Lung (tissue), 11 donors: ENCODE measurements at regions not wholly inside any gene's neighbourhood (a gene's known extent, or its start where the extent isn't known, plus 50 kb on each side); places are given as distances from the start of the nearest gene placed in this dataset.

Experiments
- ATAC-seq: fragments of 200-7000 bp; cut with Tn5 transposase; one replicate; pipeline ENCODE4 v1.9.1; 2020; ENCODE audit warnings: moderate number of reproducible peaks; ENCODE audit not compliant: insufficient read depth, low FRiP score
- DNase-seq, 3 donors: peaks; one replicate each; pipeline ENCODE4 v3.0.0-alpha.2; 2013 to 2017
- H3K27ac ChIP-seq, 2 donors: one replicate each; pipeline ENCODE4 v1.5.1; 2013; ENCODE audit warnings: mild to moderate bottlenecking in 2 of 2, moderate library complexity in 2 of 2, control low read depth in 1 of 2, inconsistent platforms in 1 of 2, low read depth in 1 of 2, low read length in 1 of 2
- H3K27me3 ChIP-seq, 3 donors: one replicate each; pipeline ENCODE4 v1.5.1; 2013; ENCODE audit warnings: low read length in 2 of 3; ENCODE audit not compliant: control insufficient read depth in 3 of 3, insufficient read depth in 3 of 3
- H3K36me3 ChIP-seq, 4 donors: one replicate each; pipeline ENCODE4 v1.5.1; 2013; ENCODE audit warnings: low read length in 4 of 4, mild to moderate bottlenecking in 1 of 4, moderate library complexity in 1 of 4; ENCODE audit not compliant: control insufficient read depth in 4 of 4, insufficient read depth in 4 of 4
- H3K4me1 ChIP-seq, 5 donors: one replicate each; pipeline ENCODE4 v1.5.1; 2013; ENCODE audit warnings: low read length in 5 of 5, mild to moderate bottlenecking in 2 of 5, moderate library complexity in 1 of 5; ENCODE audit not compliant: control insufficient read depth in 5 of 5, insufficient read depth in 5 of 5
- H3K4me3 ChIP-seq: one replicate; pipeline ENCODE4 v1.5.1; 2013; ENCODE audit warnings: mild to moderate bottlenecking, control low read depth, moderate library complexity
- H3K9ac ChIP-seq, 2 donors: one replicate each; pipeline ENCODE4 v1.5.1; 2013; ENCODE audit warnings: low read length in 2 of 2, control low read depth in 1 of 2; ENCODE audit not compliant: insufficient read depth in 1 of 2
- H3K9me3 ChIP-seq, 4 donors: one replicate each; pipeline ENCODE4 v1.5.1; 2013; ENCODE audit warnings: low read length in 3 of 4, mild to moderate bottlenecking in 1 of 4, moderate library complexity in 1 of 4; ENCODE audit not compliant: control insufficient read depth in 4 of 4, insufficient read depth in 3 of 4
- WGBS, 2 donors: extraction: QIAGEN DNeasy Blood & Tissue Kit; methylation state at CpG; one replicate each; pipeline ENCODE4 v1.1.7; 2013; 5-methylcytosine and 5-hydroxymethylcytosine counted together
- TF ChIP-seq, protein P1 (sequence below): IDR thresholded peaks from 2 replicates; pipeline ENCODE4 v1.5.1; 2012; ENCODE audit warnings: mild to moderate bottlenecking; ENCODE audit errors: control extremely low read depth, extremely low read depth
- donor health status: control.
- donor health status: control.
- donor health status: Bipolar disorder and iron deficiency.
- donor health status: healthy.
- donor health status: DM: yes; HTN: yes; CAD: no.

DNA sequence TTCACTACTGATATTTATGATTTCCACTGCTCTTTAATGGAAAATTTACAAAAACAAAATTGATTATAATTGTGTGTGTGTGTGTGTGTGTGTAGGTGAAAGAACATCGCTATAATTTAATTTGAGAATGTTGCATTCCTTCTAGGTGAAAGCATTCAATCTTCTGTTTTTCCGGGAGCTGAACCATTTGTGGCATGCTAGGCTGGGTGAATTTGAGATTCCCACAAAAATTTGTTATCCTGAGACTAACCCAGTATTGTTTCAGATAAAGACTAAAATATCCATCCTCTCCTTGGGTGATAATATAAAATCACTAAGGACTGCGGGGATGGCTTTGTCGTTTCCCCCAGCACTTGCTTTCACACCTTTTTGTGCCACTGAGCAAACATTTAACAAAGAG lies 911.2 kb upstream of the PIK3C3 start:
- no peaks in the 10 kb centered on the region for H3K36me3 ChIP-seq
- TF ChIP-seq, protein P1, sequence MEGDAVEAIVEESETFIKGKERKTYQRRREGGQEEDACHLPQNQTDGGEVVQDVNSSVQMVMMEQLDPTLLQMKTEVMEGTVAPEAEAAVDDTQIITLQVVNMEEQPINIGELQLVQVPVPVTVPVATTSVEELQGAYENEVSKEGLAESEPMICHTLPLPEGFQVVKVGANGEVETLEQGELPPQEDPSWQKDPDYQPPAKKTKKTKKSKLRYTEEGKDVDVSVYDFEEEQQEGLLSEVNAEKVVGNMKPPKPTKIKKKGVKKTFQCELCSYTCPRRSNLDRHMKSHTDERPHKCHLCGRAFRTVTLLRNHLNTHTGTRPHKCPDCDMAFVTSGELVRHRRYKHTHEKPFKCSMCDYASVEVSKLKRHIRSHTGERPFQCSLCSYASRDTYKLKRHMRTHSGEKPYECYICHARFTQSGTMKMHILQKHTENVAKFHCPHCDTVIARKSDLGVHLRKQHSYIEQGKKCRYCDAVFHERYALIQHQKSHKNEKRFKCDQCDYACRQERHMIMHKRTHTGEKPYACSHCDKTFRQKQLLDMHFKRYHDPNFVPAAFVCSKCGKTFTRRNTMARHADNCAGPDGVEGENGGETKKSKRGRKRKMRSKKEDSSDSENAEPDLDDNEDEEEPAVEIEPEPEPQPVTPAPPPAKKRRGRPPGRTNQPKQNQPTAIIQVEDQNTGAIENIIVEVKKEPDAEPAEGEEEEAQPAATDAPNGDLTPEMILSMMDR, result no peak
- H3K4me3 ChIP-seq, result no peak overlapping the region
- H3K9ac ChIP-seq, result no peak overlapping the region
- DNase-seq (no peak), ATAC-seq (no peak)
- H3K27me3 ChIP-seq, result no peaks in the 10 kb centered on the region
- H3K9me3 ChIP-seq, result no peaks in the 10 kb centered on the region
- WGBS, 2 donors, result 80 to 86% methylated on average over 4 of the region's 4 CpGs
- no peak overlapping the region for H3K27ac ChIP-seq
- no peaks in the 10 kb centered on the region for H3K4me1 ChIP-seq

- DNase-seq (no peak), ATAC-seq (no peak)
- Histone ChIP-seq H3K9ac (no peak overlapping the region), H3K27ac (no peak overlapping the region), H3K36me3 (no peaks in the 10 kb centered on the region), H3K4me1 (peaks cover 0 to under 1% (median 0%) of the 10 kb centered on the region in 5 donors), H3K9me3 (no peaks in the 10 kb centered on the region), H3K4me3 (no peak overlapping the region), H3K27me3 (no peaks in the 10 kb centered on the region)
- TF ChIP-seq, protein P1, result no peak
Measured at GRCh38 chr18:41042866-41043265, 912.2 kb upstream of the PIK3C3 start.

- Histone ChIP-seq H3K9me3 (no peaks in the 10 kb centered on the region), H3K27ac (no peak overlapping the region), H3K36me3 (no peaks in the 10 kb centered on the region), H3K4me3 (no peak overlapping the region), H3K9ac (no peak overlapping the region), H3K4me1 (peaks cover 0 to 4% (median 0%) of the 10 kb centered on the region in 5 donors), H3K27me3 (no peaks in the 10 kb centered on the region)
- WGBS, 2 donors, result 84 to 86% methylated on average over 1 of the region's 1 CpG
- TF ChIP-seq, protein P1, result no peak
- ATAC-seq (no peak), DNase-seq (peak in 2 of 3 donors; percentile 11 to 17)
Measured at GRCh38 chr18:41038071-41038470, 917.0 kb upstream of the PIK3C3 start.

DNA sequence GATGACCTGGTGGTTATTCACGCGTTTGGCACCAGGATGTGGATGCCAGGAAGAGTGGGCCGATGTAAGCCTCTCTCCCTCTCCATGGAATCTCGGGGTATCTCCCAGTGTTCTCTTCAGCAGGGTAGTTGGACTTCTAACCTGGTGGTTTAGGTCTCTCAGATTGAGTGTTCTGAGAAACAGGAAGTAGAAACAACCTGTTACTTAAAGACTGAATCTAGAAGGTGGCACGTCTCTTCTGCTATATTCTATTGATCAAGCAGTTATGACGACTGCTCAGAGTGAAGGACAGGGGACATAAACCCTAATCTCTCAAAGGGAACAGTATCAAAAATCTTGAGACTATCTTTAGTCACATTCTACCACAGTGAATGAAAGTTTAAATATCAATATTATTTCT lies 918.7 kb upstream of the PIK3C3 start:
- Histone ChIP-seq H3K4me1 (peaks cover 0 to 4% (median 0%) of the 10 kb centered on the region in 5 donors), H3K27ac (no peak overlapping the region), H3K9me3 (no peaks in the 10 kb centered on the region), H3K9ac (no peak overlapping the region), H3K36me3 (no peaks in the 10 kb centered on the region), H3K4me3 (no peak overlapping the region), H3K27me3 (no peaks in the 10 kb centered on the region)
- ATAC-seq, result no peak
- TF ChIP-seq, protein P1, result no peak
- no peak for DNase-seq
- 90 to 91% methylated on average over 6 of the region's 6 CpGs for WGBS, 2 donors
